Prostate gland (tissue), 2 donors: ENCODE measurements at regions not wholly inside any gene's neighbourhood (a gene's known extent, or its start where the extent isn't known, plus 50 kb on each side); places are given as distances from the start of the nearest gene placed in this dataset.

Source experiments
- DNase-seq: peaks from one replicate; pipeline ENCODE4 v3.0.0-alpha.2; 2019; ENCODE audit warnings: low spot score
- H3K27ac ChIP-seq, 2 donors: fragments of 200-600 bp; sonication (generic); 2 replicates each; pipeline ENCODE4 v1.5.1; 2017 to 2019
- H3K27me3 ChIP-seq: fragments of 200-600 bp; sonication (generic); replicated peaks from 2 replicates; pipeline ENCODE4 v1.5.1; 2019; ENCODE audit not compliant: insufficient read depth
- H3K36me3 ChIP-seq, 2 donors: fragments of 200-600 bp; sonication (generic); 1 replicate in 1 of 2; 2 replicates in 1 of 2; pipeline versions ENCODE4 v1.5.1 to v1.8.1; 2017 to 2019
- H3K4me1 ChIP-seq: fragments of 200-600 bp; sonication (generic); replicated peaks from 2 replicates; pipeline ENCODE4 v1.5.1; 2019
- H3K4me3 ChIP-seq, 2 donors: fragments of 200-600 bp; sonication (generic); 2 replicates each; pipeline ENCODE4 v1.5.1; 2017 to 2019
- H3K9me3 ChIP-seq: fragments of 200-600 bp; sonication (generic); 2 replicates; pipeline ENCODE4 v1.5.1; 2017
- POLR2A ChIP-seq: fragments of 450-650 bp; IDR thresholded peaks from one replicate; pipeline ENCODE4 v1.6.1; 2016; ENCODE audit warnings: antibody characterized with exemption, mild to moderate bottlenecking
- POLR2AphosphoS5 ChIP-seq: sonication (generic); formaldehyde crosslinking; IDR thresholded peaks from one replicate; pipeline ENCODE4 v1.6.1; 2017; ENCODE audit warnings: antibody characterized with exemption
- WGBS: methylation state at CpG from one replicate; pipeline ENCODE4 v1.1.5; 2018; 5-methylcytosine and 5-hydroxymethylcytosine counted together
- intact Hi-C: fragments of 100-400 bp; cut with DNase I; formaldehyde crosslinking; loops from one replicate; pipeline ENCODE4 v1.14.2; 2022
- TF ChIP-seq, protein P1 (sequence below), 4 experiments: fragments of 200-600 bp in 2 of 4; fragments of 450-650 bp in 2 of 4; sonication (generic) in 2 of 4; IDR thresholded peaks; 1 replicate in 3 of 4; 2 replicates in 1 of 4; pipeline ENCODE4 v1.5.1; 2016 to 2019; ENCODE audit warnings: antibody characterized with exemption in 4 of 4, mild to moderate bottlenecking in 2 of 4, moderate library complexity in 2 of 4

DNA sequence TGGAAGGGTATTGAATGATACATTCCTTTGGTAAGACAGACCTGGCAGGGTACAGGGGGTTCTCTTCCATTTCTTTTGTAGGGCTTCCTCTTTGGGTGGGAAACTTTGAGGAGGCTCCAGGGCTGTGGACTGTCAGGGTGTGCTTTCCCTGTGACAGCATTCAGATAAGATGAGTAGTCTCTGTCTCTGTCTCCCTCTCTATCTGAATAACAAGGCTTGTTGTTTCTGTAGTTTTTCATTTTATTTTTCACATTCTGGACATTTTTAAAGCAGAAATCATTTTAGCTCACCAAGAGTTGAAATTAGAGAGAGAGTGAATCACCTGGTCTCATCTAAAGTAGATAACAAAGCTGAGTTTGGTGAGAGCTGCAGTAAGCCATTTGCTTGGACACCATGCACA lies 100.8 kb upstream of the TPM1 start:
- H3K4me1 ChIP-seq, result no peaks in the 10 kb centered on the region
- no peak overlapping the region for H3K4me3 ChIP-seq
- H3K36me3 ChIP-seq, result no peaks in the 10 kb centered on the region
- TF ChIP-seq, protein P1, sequence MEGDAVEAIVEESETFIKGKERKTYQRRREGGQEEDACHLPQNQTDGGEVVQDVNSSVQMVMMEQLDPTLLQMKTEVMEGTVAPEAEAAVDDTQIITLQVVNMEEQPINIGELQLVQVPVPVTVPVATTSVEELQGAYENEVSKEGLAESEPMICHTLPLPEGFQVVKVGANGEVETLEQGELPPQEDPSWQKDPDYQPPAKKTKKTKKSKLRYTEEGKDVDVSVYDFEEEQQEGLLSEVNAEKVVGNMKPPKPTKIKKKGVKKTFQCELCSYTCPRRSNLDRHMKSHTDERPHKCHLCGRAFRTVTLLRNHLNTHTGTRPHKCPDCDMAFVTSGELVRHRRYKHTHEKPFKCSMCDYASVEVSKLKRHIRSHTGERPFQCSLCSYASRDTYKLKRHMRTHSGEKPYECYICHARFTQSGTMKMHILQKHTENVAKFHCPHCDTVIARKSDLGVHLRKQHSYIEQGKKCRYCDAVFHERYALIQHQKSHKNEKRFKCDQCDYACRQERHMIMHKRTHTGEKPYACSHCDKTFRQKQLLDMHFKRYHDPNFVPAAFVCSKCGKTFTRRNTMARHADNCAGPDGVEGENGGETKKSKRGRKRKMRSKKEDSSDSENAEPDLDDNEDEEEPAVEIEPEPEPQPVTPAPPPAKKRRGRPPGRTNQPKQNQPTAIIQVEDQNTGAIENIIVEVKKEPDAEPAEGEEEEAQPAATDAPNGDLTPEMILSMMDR (IDR thresholded peaks at IDR 0.05), result no peak
- TF ChIP-seq POLR2AphosphoS5 (no peak), POLR2A (no peak)
- intact Hi-C loops, result loop anchor here (5.0 kb wide), 1 partner anchor 86 kb away; no protein-coding TSS in a partner anchor
- H3K27ac ChIP-seq, result peak overlapping the region; percentile 31 to 54
- no peaks in the 10 kb centered on the region for H3K27me3 ChIP-seq
- no peaks in the 10 kb centered on the region for H3K9me3 ChIP-seq
- no peak for DNase-seq

DNA sequence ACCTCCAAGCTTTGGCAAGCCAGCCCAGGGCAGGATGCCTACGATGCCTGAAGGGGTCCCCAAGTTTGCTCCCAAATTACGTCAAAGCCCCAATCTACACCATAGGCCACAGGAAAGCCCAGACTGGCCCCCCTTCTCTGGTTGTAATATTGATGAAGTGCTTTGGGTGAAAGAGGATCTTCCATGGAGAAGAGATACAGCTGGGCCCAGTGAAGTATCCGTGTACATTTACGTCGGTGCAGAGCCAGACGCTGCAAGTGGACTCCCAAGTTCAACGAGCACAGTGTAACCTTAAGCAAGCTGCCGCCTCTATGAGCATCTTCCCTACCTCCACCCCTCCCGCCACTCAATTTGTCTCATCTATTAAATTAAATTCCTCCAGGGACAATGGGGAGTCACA lies 100.1 kb upstream of the TPM1 start:
- H3K27ac ChIP-seq, result no peak overlapping the region
- no peak overlapping the region for H3K4me3 ChIP-seq
- intact Hi-C loops, result loop anchor here (5.0 kb wide), 1 partner anchor 85 kb away; no protein-coding TSS in a partner anchor
- no peaks in the 10 kb centered on the region for H3K36me3 ChIP-seq
- H3K27me3 ChIP-seq, result no peaks in the 10 kb centered on the region
- H3K9me3 ChIP-seq, result no peaks in the 10 kb centered on the region
- no peak for DNase-seq
- TF ChIP-seq, protein P1 (IDR thresholded peaks at IDR 0.05), result no peak
- H3K4me1 ChIP-seq, result no peaks in the 10 kb centered on the region
- 81% methylated on average over 9 of the region's 9 CpGs for WGBS

DNA sequence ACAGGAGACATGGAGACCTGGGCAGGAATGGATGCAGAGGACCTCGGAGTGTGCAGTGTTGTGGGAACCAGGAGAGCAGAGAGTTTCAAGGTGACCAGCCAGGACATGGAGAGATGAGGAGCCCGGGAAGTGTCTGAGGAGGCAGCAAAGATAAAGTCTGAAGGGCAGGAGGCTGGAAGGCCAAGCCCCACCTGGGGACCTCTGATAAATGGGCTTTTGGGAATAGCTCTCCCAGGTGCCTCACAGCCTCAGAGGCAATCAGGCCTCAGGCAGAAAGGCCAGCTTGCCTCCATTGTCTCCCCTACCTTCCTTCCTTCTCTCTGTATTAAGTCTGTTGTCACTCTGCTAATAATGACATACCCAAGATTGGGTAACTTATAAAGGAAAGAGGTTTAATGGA lies 97.5 kb upstream of the TPM1 start:
- TF ChIP-seq POLR2AphosphoS5 (no peak), POLR2A (no peak)
- TF ChIP-seq, protein P1 (IDR thresholded peaks at IDR 0.05), result no peak
- intact Hi-C loops, result no loop called here
- Histone ChIP-seq H3K9me3 (no peaks in the 10 kb centered on the region), H3K27ac (no peak overlapping the region), H3K4me1 (no peaks in the 10 kb centered on the region), H3K4me3 (no peak overlapping the region), H3K27me3 (no peaks in the 10 kb centered on the region), H3K36me3 (no peaks in the 10 kb centered on the region)
- 89% methylated on average over 2 of the region's 2 CpGs for WGBS
- DNase-seq, result no peak

DNA sequence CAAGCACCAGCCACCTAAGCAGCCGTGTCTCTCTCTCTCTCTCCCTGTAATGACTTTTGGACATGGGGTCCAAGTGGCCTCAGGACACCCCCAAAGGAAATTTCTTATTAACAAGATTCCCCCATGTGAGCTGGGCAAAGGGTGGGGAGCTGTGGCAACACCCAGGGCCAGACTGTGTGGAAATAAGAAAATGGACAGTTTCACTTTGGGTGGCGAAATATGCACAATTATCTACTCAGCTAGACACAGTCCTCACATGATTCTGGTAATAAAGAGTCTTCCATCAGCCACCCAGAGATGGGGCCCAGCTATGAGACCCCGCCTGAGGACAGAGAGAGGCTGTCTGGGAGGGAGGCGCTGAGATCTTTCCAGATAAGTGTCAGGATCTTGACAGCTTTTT lies 96.8 kb upstream of the TPM1 start:
- 77% methylated on average over 4 of the region's 4 CpGs for WGBS
- DNase-seq, result no peak
- intact Hi-C loops, result no loop called here
- Histone ChIP-seq H3K27me3 (no peaks in the 10 kb centered on the region), H3K4me3 (no peak overlapping the region), H3K9me3 (no peaks in the 10 kb centered on the region), H3K27ac (no peak overlapping the region), H3K4me1 (no peaks in the 10 kb centered on the region), H3K36me3 (no peaks in the 10 kb centered on the region)
- TF ChIP-seq, protein P1 (IDR thresholded peaks at IDR 0.05), result no peak
- TF ChIP-seq POLR2A (no peak), POLR2AphosphoS5 (no peak)

DNA sequence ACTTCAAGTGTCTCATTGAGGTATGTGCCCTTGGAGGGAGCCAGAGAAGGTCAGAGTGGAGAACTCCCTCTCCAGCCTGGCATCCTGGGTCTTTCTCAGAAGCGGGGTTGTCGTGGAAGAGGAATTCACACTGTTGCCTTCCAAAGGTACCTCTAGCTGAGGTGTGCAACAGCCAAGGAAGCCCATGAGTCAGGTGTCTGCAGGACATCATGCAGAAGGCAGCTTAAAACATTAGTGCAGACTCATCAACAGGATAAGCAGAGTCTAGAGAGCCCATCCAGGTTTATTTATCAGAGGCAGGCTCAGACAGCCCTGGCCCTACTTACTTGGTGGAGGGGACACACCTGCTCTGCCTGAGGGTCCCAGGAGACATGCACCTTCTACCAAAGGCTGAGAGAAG lies 95.6 kb upstream of the TPM1 start:
- no peak for DNase-seq
- Histone ChIP-seq H3K27me3 (no peaks in the 10 kb centered on the region), H3K36me3 (no peaks in the 10 kb centered on the region), H3K27ac (no peak overlapping the region), H3K9me3 (no peaks in the 10 kb centered on the region), H3K4me3 (no peak overlapping the region), H3K4me1 (no peaks in the 10 kb centered on the region)
- TF ChIP-seq POLR2AphosphoS5 (no peak), POLR2A (no peak)
- TF ChIP-seq, protein P1 (IDR thresholded peaks at IDR 0.05), result no peak
- intact Hi-C loops, result no loop called here
- WGBS, result 95% methylated on average over 2 of the region's 2 CpGs
